Stimulated activated memory B cell treated with anti-CD40 and anti-IgM and Interleukin-4, amounts not matched to agents 10 μg/mL and 1 μg/mL and 100 μg/mL, for 72 hours (primary cell): ENCODE measurements at regions not wholly inside any gene's neighbourhood (a gene's known extent, or its start where the extent isn't known, plus 50 kb on each side); places are given as distances from the start of the nearest gene placed in this dataset.

Experiments
- ATAC-seq: fragments of 150-1000 bp; cut with Tn5 transposase; 2 replicates; pipeline ENCODE4 v1.10.0; 2021
- H3K27ac Mint-ChIP-seq: one replicate; pipeline ENCODE4 v1.8.0; 2022; ENCODE audit warnings: mild to moderate bottlenecking, mixed read lengths
- H3K27me3 Mint-ChIP-seq: one replicate; pipeline ENCODE4 v1.8.0; 2022; ENCODE audit warnings: mixed read lengths
- H3K36me3 Mint-ChIP-seq: one replicate; pipeline ENCODE4 v1.8.0; 2022; ENCODE audit warnings: mixed read lengths
- H3K4me1 Mint-ChIP-seq: one replicate; pipeline ENCODE4 v1.8.0; 2022; ENCODE audit warnings: mixed read lengths
- H3K4me3 Mint-ChIP-seq: one replicate; pipeline ENCODE4 v1.8.0; 2022; ENCODE audit warnings: mild to moderate bottlenecking, moderate library complexity, mixed read lengths
- H3K9me3 Mint-ChIP-seq: one replicate; pipeline ENCODE4 v1.8.0; 2022; ENCODE audit warnings: mixed read lengths

- ATAC-seq, result no peak
These were observed 203.7 kb upstream of the NWD2 start for GRCh38 chr4:37040816-37041215.

DNA sequence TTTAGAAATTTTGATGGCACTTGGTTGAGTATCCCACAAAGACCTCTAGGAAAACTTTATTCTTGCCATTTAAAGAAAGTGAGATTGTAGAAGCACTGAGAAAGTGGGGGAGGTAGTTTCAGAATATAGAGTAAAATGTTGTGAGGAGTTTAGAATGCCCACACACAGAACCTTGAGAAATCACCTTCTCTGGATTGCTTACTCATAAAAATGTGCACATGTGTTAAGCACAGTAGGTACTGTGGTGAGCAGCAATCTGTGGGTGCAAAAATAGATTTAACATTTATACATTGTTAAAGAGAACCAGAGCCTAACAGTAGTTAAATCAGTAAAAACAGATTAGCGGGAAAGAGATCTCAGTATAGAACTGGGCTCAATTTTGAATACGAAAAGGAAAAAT, 201.2 kb upstream of the NWD2 start:
- ATAC-seq, result no peak
- H3K27ac Mint-ChIP-seq, result no peak overlapping the region
- H3K9me3 Mint-ChIP-seq, result peaks cover 3% of the 10 kb centered on the region
- no peak overlapping the region for H3K4me3 Mint-ChIP-seq
- H3K36me3 Mint-ChIP-seq, result no peaks in the 10 kb centered on the region
- H3K27me3 Mint-ChIP-seq, result no peaks in the 10 kb centered on the region
- H3K4me1 Mint-ChIP-seq, result no peaks in the 10 kb centered on the region

More at GRCh38 chr4:37040816-37041215, 203.7 kb upstream of the NWD2 start:
- Mint-ChIP-seq H3K4me3 (no peak overlapping the region), H3K27ac (no peak overlapping the region), H3K36me3 (no peaks in the 10 kb centered on the region), H3K4me1 (no peaks in the 10 kb centered on the region), H3K9me3 (peaks cover 6% of the 10 kb centered on the region), H3K27me3 (no peaks in the 10 kb centered on the region)

GRCh38 chr4:37051111-37051510, 193.4 kb upstream of the NWD2 start:
- ATAC-seq, result no peak
- Mint-ChIP-seq H3K4me1 (no peaks in the 10 kb centered on the region), H3K27ac (no peak overlapping the region), H3K36me3 (no peaks in the 10 kb centered on the region), H3K4me3 (no peak overlapping the region), H3K27me3 (peaks cover 9% of the 10 kb centered on the region), H3K9me3 (peaks cover 2% of the 10 kb centered on the region)

- ATAC-seq, result no peak
- Mint-ChIP-seq H3K4me1 (no peaks in the 10 kb centered on the region), H3K9me3 (peaks cover 2% of the 10 kb centered on the region)
These were observed 192.7 kb upstream of the NWD2 start for GRCh38 chr4:37051866-37052265.

GRCh38 chr4:37054531-37055077, 189.9 kb upstream of the NWD2 start:
- Mint-ChIP-seq H3K36me3 (no peaks in the 10 kb centered on the region), H3K4me3 (no peak overlapping the region), H3K27ac (no peak overlapping the region), H3K9me3 (peaks cover 2% of the 10 kb centered on the region), H3K4me1 (no peaks in the 10 kb centered on the region), H3K27me3 (peaks cover 9% of the 10 kb centered on the region)
- no peak for ATAC-seq

More at GRCh38 chr4:37051866-37052265, 192.7 kb upstream of the NWD2 start:
- Mint-ChIP-seq H3K27ac (no peak overlapping the region), H3K27me3 (peaks cover 9% of the 10 kb centered on the region), H3K36me3 (no peaks in the 10 kb centered on the region), H3K4me3 (no peak overlapping the region)

DNA sequence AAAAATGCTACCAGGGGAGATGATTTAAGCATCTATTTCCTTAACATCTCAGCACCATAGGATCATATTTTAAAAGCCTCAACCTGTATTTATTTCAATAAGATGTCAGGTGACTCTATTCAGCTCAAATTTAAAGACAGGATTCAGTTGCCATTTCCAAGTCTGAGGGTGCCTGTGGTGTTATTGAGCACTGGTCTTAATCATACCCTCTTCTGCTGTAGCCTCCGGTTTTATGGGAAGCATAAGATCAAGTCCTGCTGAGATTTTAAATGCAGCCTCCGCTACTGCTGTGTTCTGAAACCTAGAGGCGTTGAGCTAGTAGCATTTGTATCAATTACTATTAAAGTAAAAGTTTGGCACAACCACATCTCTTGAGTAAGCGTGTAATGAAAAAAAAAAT, 185.7 kb upstream of the NWD2 start:
- peaks cover 9% of the 10 kb centered on the region for H3K27me3 Mint-ChIP-seq
- no peak for ATAC-seq
- H3K9me3 Mint-ChIP-seq, result peaks cover 2% of the 10 kb centered on the region
- no peaks in the 10 kb centered on the region for H3K36me3 Mint-ChIP-seq
- H3K27ac Mint-ChIP-seq, result no peak overlapping the region
- no peak overlapping the region for H3K4me3 Mint-ChIP-seq
- no peaks in the 10 kb centered on the region for H3K4me1 Mint-ChIP-seq

DNA sequence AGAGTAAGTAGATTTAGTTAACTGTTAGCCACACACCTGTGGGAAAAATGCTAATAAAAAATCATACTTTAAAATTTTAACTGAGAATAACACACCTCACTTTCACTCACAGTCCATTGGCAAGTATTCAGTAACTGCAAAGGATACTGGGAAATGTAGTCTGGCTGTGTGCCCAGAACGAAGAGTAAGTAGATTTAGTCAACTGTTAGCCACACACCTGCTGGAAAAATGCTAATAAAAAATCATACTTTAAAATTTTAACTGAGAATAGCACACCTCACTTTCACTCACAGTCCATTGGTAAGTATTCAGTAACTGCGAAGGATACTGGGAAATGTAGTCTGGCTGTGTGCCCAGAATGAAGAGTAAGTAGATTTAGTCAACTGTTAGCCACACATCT, 178.4 kb upstream of the NWD2 start:
- no peak for ATAC-seq
- no peaks in the 10 kb centered on the region for H3K4me1 Mint-ChIP-seq
- H3K4me3 Mint-ChIP-seq, result no peak overlapping the region
- no peaks in the 10 kb centered on the region for H3K9me3 Mint-ChIP-seq
- H3K27ac Mint-ChIP-seq, result no peak overlapping the region
- H3K27me3 Mint-ChIP-seq, result no peaks in the 10 kb centered on the region
- no peaks in the 10 kb centered on the region for H3K36me3 Mint-ChIP-seq

GRCh38 chr4:37068580-37068979, 176.0 kb upstream of the NWD2 start:
- no peak for ATAC-seq
- Mint-ChIP-seq H3K27me3 (no peaks in the 10 kb centered on the region), H3K9me3 (no peaks in the 10 kb centered on the region), H3K4me1 (no peaks in the 10 kb centered on the region), H3K27ac (no peak overlapping the region), H3K4me3 (no peak overlapping the region), H3K36me3 (no peaks in the 10 kb centered on the region)

DNA sequence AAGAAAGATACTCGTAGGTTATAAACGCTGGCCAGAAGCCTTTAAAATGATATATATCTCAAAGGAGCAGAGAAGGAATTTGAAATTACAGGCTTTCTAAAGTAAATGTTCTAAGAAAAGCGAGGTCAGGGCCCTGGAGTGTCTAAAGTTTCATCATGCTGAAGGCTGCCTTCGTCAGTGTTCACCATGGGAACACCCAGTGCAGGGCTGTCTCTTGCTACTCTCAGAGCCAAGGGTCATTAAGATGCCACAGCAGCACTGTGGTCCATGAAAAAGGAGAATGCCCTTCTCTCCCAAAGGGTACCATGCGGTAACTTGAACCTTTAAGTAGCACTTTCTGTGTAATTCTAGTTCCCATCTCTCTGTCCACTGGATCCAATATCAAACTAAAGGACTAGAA, 174.5 kb upstream of the NWD2 start:
- H3K9me3 Mint-ChIP-seq, result no peaks in the 10 kb centered on the region
- no peak overlapping the region for H3K4me3 Mint-ChIP-seq
- no peak for ATAC-seq
- no peaks in the 10 kb centered on the region for H3K4me1 Mint-ChIP-seq
- H3K27ac Mint-ChIP-seq, result no peak overlapping the region
- H3K36me3 Mint-ChIP-seq, result no peaks in the 10 kb centered on the region
- no peaks in the 10 kb centered on the region for H3K27me3 Mint-ChIP-seq

- H3K4me1 Mint-ChIP-seq, result no peaks in the 10 kb centered on the region
- ATAC-seq, result no peak
- no peaks in the 10 kb centered on the region for H3K9me3 Mint-ChIP-seq
- H3K4me3 Mint-ChIP-seq, result no peak overlapping the region
- H3K36me3 Mint-ChIP-seq, result no peaks in the 10 kb centered on the region
- H3K27ac Mint-ChIP-seq, result no peak overlapping the region
- H3K27me3 Mint-ChIP-seq, result no peaks in the 10 kb centered on the region
These were observed 173.0 kb upstream of the NWD2 start for GRCh38 chr4:37071576-37071975.

GRCh38 chr4:37073226-37073840, 171.2 kb upstream of the NWD2 start:
- no peak for ATAC-seq
- Mint-ChIP-seq H3K4me1 (no peaks in the 10 kb centered on the region), H3K27ac (no peak overlapping the region), H3K27me3 (no peaks in the 10 kb centered on the region), H3K4me3 (no peak overlapping the region), H3K36me3 (no peaks in the 10 kb centered on the region), H3K9me3 (no peaks in the 10 kb centered on the region)

- Mint-ChIP-seq H3K27ac (no peak overlapping the region), H3K9me3 (peaks cover 30% of the 10 kb centered on the region), H3K27me3 (no peaks in the 10 kb centered on the region), H3K36me3 (no peaks in the 10 kb centered on the region), H3K4me3 (no peak overlapping the region), H3K4me1 (no peaks in the 10 kb centered on the region)
- no peak for ATAC-seq
These were observed 161.6 kb upstream of the NWD2 start for GRCh38 chr4:37082912-37083311.

- ATAC-seq, result no peak
- no peak overlapping the region for H3K27ac Mint-ChIP-seq
- no peaks in the 10 kb centered on the region for H3K36me3 Mint-ChIP-seq
- no peak overlapping the region for H3K4me3 Mint-ChIP-seq
- H3K4me1 Mint-ChIP-seq, result no peaks in the 10 kb centered on the region
- no peaks in the 10 kb centered on the region for H3K27me3 Mint-ChIP-seq
- H3K9me3 Mint-ChIP-seq, result no peaks in the 10 kb centered on the region
These were observed 148.6 kb upstream of the NWD2 start for GRCh38 chr4:37095925-37096324.

DNA sequence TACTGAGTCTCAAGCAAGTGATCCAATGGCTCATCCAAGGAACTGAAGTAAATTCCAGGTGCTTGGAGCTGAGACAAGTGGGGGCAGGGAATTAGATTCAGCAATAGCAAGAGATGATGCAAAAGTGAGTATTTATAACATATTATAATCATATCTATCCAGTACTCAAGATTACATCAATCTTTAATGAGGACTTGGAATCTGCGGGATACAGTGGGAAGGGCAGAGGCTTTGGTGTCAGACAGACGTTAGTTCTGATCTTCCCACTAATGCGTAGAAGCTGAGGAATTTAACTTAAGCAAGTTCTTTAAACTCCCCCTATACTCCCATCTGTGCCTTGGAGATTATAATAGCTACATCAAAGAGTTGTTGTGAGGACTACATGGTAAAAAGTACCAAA, 143.4 kb upstream of the NWD2 start:
- no peak overlapping the region for H3K27ac Mint-ChIP-seq
- no peaks in the 10 kb centered on the region for H3K9me3 Mint-ChIP-seq
- H3K4me1 Mint-ChIP-seq, result no peaks in the 10 kb centered on the region
- no peak for ATAC-seq
- no peak overlapping the region for H3K4me3 Mint-ChIP-seq
- H3K27me3 Mint-ChIP-seq, result no peaks in the 10 kb centered on the region
- H3K36me3 Mint-ChIP-seq, result no peaks in the 10 kb centered on the region

DNA sequence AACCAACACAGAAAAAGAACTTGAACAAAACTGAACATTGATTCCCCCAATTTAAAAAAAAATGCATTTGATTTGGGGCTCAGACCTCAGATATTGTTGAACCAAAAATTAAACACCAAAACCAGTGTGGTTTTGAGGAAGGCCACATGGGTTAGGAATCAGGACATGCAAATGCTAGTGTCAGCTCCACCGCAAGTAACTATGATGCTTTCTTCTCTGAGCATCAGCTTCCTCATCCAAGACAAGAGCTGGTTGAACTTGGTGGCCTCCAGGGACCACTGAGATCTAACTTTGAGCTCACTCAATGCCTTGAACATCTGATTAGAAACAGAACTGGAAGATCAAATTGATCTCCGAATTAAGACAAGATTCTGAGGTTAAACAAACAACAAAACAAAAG, 142.9 kb upstream of the NWD2 start:
- no peaks in the 10 kb centered on the region for H3K27me3 Mint-ChIP-seq
- H3K9me3 Mint-ChIP-seq, result no peaks in the 10 kb centered on the region

GRCh38 chr4:37109756-37110155, 134.8 kb upstream of the NWD2 start:
- Mint-ChIP-seq H3K36me3 (no peaks in the 10 kb centered on the region), H3K4me3 (no peak overlapping the region), H3K27me3 (no peaks in the 10 kb centered on the region), H3K27ac (no peak overlapping the region), H3K4me1 (no peaks in the 10 kb centered on the region), H3K9me3 (no peaks in the 10 kb centered on the region)
- no peak for ATAC-seq

More for the DNA sequence above, 142.9 kb upstream of the NWD2 start:
- H3K4me3 Mint-ChIP-seq, result no peak overlapping the region
- no peak overlapping the region for H3K27ac Mint-ChIP-seq
- H3K4me1 Mint-ChIP-seq, result no peaks in the 10 kb centered on the region
- no peak for ATAC-seq
- no peaks in the 10 kb centered on the region for H3K36me3 Mint-ChIP-seq
